Heart left ventricle (tissue), 16 donors: ENCODE measurements at regions not wholly inside any gene's neighbourhood (a gene's known extent, or its start where the extent isn't known, plus 50 kb on each side); places are given as distances from the start of the nearest gene placed in this dataset.

Source experiments
- ATAC-seq, 4 donors: fragments of 200-7000 bp; cut with Tn5 transposase; one replicate each; pipeline ENCODE4 v1.9.1; 2020 to 2022; ENCODE audit warnings: moderate library complexity in 4 of 4, mild to moderate bottlenecking in 3 of 4, moderate number of reproducible peaks in 1 of 4
- DNase-seq, 5 donors: peaks; one replicate each; pipeline ENCODE4 v3.0.0-alpha.2; 2020
- H3K27ac ChIP-seq, 12 donors: fragments of 200-600 bp; sonication (generic) in 4 of 12; one replicate each; pipeline versions ENCODE4 v1.5.0 to v1.8.0; 2016 to 2022; ENCODE audit warnings: mild to moderate bottlenecking in 2 of 12
- H3K27me3 ChIP-seq, 9 donors: fragments of 200-600 bp; sonication (generic) in 2 of 9; one replicate each; pipeline versions ENCODE4 v1.5.1 to v1.8.0; 2016 to 2022; ENCODE audit warnings: mild to moderate bottlenecking in 3 of 9
- H3K36me3 ChIP-seq, 9 donors: fragments of 200-600 bp; sonication (generic) in 2 of 9; one replicate each; pipeline versions ENCODE4 v1.5.0 to v1.8.0; 2018 to 2022; ENCODE audit warnings: mild to moderate bottlenecking in 2 of 9
- H3K4me1 ChIP-seq, 12 donors: fragments of 200-600 bp; sonication (generic) in 4 of 12; one replicate each; pipeline versions ENCODE4 v1.5.0 to v1.8.0; 2016 to 2022; ENCODE audit warnings: mild to moderate bottlenecking in 3 of 12
- H3K4me3 ChIP-seq, 12 donors: fragments of 200-600 bp; sonication (generic) in 4 of 12; one replicate each; pipeline versions ENCODE4 v1.5.0 to v1.8.0; 2017 to 2022; ENCODE audit warnings: mild to moderate bottlenecking in 9 of 12, moderate library complexity in 4 of 12
- H3K9me3 ChIP-seq, 12 donors: fragments of 200-600 bp; sonication (generic) in 4 of 12; one replicate each; pipeline versions ENCODE4 v1.5.0 to v1.8.0; 2016 to 2022; ENCODE audit warnings: mild to moderate bottlenecking in 1 of 12
- POLR2A ChIP-seq, 2 donors: fragments of 450-650 bp; IDR thresholded peaks; one replicate each; pipeline ENCODE4 v1.6.1; 2017; ENCODE audit warnings: antibody characterized with exemption in 2 of 2, mild to moderate bottlenecking in 2 of 2, moderate library complexity in 2 of 2
- WGBS, 4 donors: extraction: QIAGEN DNeasy Blood & Tissue Kit in 2 of 4; methylation state at CpG; one replicate each; pipeline versions ENCODE4 v1.1.5 to v1.1.7; 2013 to 2018; 5-methylcytosine and 5-hydroxymethylcytosine counted together
- intact Hi-C, 10 donors: fragments of 100-400 bp; cut with DNase I; formaldehyde crosslinking; loops; one replicate each; pipeline versions ENCODE4 v1.11.1 to v1.14.2; 2022
- TF ChIP-seq, protein P1 (sequence below), 12 donors: fragments of 200-600 bp; sonication (generic) in 4 of 12; IDR thresholded peaks; one replicate each; pipeline versions ENCODE4 v1.5.0 to v1.8.0; 2018 to 2022; ENCODE audit warnings: antibody characterized with exemption in 12 of 12, mild to moderate bottlenecking in 5 of 12
- donor health status: ischemic (EF 13 %, LVEDD 7.1; RV severe dilation, severe dysfunction).
- donor health status: healthy with polysubstance abuse.
- donor health status: DM: no; HTN: yes; CAD: no.
- donor health status: DM: no; HTN: no; CAD: no.
- donor health status: ischemic (EF 25% LVEDD 6.9; RV normal size, moderate dysfunction).
- donor health status: ischemic (EF 25% LVEDD 5.7; RV mildly dilated, moderate dysfunction).
- donor health status: healthy.
- donor health status: DM: yes; HTN: yes; CAD: no.
- donor health status: ischemic (EF 35%, LVEDD 5.7; RV mildly dilated, moderate dysfunction).
- donor health status: nonischemic (EF 11% LVEDD 7.7; RV severe dilation, severe dysfunction).
- donor health status: DM: yes; HTN: yes; CAD: no.
- donor health status: PGD.
- donor health status: ischemic (EF 29% LVEDD 5.4; RV normal size, mild dysfunction).
- donor health status: nonischemic (EF 23%, LVEDD 6.1; RV moderate dilation, normal function).

DNA sequence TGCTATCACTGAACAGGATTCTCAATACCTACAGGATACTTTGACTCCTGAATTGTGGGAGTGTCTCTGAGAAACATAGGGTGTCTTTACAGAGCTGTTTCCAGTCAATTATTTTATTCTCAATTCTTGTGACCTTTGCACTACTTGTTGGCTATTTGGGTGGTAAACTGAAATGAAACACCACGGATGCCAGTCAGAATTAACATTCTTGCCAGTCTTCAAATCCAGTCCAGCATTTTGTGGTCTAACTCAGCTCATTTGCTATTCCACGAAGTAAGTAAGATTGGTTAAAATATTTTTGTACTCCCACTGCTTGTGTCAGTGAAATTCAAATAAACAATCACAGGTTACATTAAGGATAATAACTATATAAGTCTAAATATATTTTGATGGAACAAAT, 197.9 kb downstream of the ANKRD50 start:
- intact Hi-C loops, result no loop called here
- no peak overlapping the region for H3K27ac ChIP-seq
- TF ChIP-seq, protein P1, sequence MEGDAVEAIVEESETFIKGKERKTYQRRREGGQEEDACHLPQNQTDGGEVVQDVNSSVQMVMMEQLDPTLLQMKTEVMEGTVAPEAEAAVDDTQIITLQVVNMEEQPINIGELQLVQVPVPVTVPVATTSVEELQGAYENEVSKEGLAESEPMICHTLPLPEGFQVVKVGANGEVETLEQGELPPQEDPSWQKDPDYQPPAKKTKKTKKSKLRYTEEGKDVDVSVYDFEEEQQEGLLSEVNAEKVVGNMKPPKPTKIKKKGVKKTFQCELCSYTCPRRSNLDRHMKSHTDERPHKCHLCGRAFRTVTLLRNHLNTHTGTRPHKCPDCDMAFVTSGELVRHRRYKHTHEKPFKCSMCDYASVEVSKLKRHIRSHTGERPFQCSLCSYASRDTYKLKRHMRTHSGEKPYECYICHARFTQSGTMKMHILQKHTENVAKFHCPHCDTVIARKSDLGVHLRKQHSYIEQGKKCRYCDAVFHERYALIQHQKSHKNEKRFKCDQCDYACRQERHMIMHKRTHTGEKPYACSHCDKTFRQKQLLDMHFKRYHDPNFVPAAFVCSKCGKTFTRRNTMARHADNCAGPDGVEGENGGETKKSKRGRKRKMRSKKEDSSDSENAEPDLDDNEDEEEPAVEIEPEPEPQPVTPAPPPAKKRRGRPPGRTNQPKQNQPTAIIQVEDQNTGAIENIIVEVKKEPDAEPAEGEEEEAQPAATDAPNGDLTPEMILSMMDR (IDR thresholded peaks at IDR 0.05), result no peak
- TF ChIP-seq POLR2A (IDR thresholded peaks at IDR 0.05), result no peak
- ATAC-seq (no peak), DNase-seq (no peak)
- no peaks in the 10 kb centered on the region for H3K4me1 ChIP-seq
- no peaks in the 10 kb centered on the region for H3K27me3 ChIP-seq
- WGBS, 4 donors, result 90 to 94% (median 93%) methylated on average over 2 of the region's 2 CpGs
- no peaks in the 10 kb centered on the region for H3K36me3 ChIP-seq
- H3K4me3 ChIP-seq, result no peak overlapping the region
- no peaks in the 10 kb centered on the region for H3K9me3 ChIP-seq

DNA sequence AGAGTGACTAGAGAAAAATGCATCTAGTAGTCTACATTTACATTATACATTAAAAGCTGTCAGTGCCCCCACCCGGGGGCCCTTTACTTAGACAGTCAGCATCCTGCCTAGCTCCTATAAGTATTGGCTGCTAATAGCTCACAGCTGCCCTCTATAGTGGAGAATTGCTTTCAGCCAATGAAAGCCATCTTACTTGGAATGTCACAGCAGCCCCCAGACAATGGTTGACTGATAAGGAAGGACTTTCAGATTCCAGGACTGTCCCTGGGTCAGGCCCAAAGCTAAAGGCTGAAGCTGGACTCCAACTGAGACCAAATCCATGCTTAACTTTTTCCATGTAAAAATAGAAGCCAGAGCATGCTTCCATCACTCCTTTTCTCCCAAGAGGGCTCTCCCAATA, 196.9 kb downstream of the ANKRD50 start:
- H3K27me3 ChIP-seq, result no peaks in the 10 kb centered on the region
- intact Hi-C loops, result no loop called here
- no peaks in the 10 kb centered on the region for H3K9me3 ChIP-seq
- ATAC-seq (no peak), DNase-seq (no peak)
- no peak overlapping the region for H3K4me3 ChIP-seq
- no peak overlapping the region for H3K27ac ChIP-seq
- WGBS, 4 donors, result 57 to 93% (median 75%) methylated on average over 1 of the region's 1 CpG
- no peaks in the 10 kb centered on the region for H3K36me3 ChIP-seq
- TF ChIP-seq POLR2A (IDR thresholded peaks at IDR 0.05), result no peak
- TF ChIP-seq, protein P1 (IDR thresholded peaks at IDR 0.05), result no peak
- no peaks in the 10 kb centered on the region for H3K4me1 ChIP-seq

- DNase-seq (no peak), ATAC-seq (no peak)
- H3K4me1 ChIP-seq, result peaks cover 0 to 3% (median 0%) of the 10 kb centered on the region in 12 donors
- no peaks in the 10 kb centered on the region for H3K36me3 ChIP-seq
- 93 to 98% (median 96%) methylated on average over 1 of the region's 1 CpG for WGBS, 4 donors
- no peaks in the 10 kb centered on the region for H3K27me3 ChIP-seq
- no peak for TF ChIP-seq POLR2A (IDR thresholded peaks at IDR 0.05)
- TF ChIP-seq, protein P1 (IDR thresholded peaks at IDR 0.05), result no peak
- intact Hi-C loops, result no loop called here
- no peaks in the 10 kb centered on the region for H3K9me3 ChIP-seq
- H3K4me3 ChIP-seq, result no peak overlapping the region
- no peak overlapping the region for H3K27ac ChIP-seq
Observed at GRCh38 chr4:124519196-124519595, 193.3 kb downstream of the ANKRD50 start.

DNA sequence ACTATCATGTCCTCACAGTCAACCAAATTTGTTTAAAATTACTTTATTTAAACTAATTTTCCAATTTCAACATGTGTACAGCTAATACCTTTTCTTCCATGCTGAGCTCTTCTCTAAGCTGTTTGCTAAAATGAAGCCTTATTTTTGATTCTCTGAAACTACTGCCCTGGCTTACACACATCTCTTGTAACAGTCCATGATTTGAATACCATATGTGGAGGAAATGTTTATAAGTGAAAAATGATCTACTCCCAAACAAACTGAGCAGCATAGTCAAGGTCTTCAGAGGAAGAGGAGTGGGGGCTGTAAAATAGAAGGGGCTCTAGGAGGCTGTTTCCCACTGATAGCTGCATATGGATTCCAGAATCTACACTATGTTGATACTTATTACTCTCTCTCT, 188.7 kb downstream of the ANKRD50 start:
- DNase-seq, result no peak
- peak in 1 of 4 donors; percentile 68 for ATAC-seq
- Histone ChIP-seq H3K4me1 (peaks cover 0 to 9% (median 0%) of the 10 kb centered on the region in 12 donors), H3K27ac (no peak overlapping the region), H3K4me3 (no peak overlapping the region), H3K9me3 (no peaks in the 10 kb centered on the region), H3K36me3 (no peaks in the 10 kb centered on the region), H3K27me3 (no peaks in the 10 kb centered on the region)
- intact Hi-C loops, result no loop called here
- no peak for TF ChIP-seq POLR2A (IDR thresholded peaks at IDR 0.05)
- TF ChIP-seq, protein P1 (IDR thresholded peaks at IDR 0.05), result no peak
